ENCODE measurements at regions not wholly inside any gene's neighbourhood (a gene's known extent, or its start where the extent isn't known, plus 50 kb on each side); places are given as distances from the start of the nearest gene placed in this dataset.

DNA sequence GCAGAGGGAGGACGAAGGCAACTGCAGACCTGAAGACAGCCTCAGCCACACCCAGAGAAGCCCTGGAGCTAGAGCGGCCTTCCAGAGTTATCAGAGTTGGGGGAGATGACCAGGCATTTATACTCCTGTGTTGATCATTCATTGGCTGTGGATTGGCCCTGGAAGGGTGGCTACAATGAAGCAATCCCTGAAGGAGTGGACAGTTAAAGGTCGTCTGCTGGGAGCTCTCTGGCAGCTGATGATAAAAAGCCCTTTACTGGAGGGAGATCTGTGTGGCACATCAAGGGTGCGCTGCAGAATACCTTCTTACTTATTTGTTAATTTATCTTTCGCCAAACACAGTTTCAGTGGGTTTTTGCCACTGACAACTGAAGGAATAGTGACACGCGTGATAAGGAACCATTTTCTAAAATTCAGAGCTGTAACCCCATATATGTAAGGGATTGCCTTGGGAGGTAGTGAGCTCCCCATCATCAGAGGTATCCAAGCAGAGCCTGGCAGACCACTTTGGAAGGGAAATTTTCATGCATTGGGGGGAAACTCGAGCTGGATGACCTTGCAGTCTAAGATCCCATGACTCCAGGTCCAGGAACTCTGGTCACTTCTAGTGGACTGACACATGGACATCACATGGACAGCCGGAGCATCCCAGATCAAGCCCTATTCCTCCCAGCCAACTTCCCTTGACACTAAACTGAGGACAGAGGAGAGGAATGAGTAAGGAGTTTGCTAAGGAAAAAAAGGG lies 126.4 kb upstream of the GADD45A start:
- in situ Hi-C loops (cut with MboI; ENCODE audit: low sequenced_read_pairs): loop anchor here (10.0 kb wide), 1 partner anchor 196 kb away; no protein-coding TSS in a partner anchor

DNA sequence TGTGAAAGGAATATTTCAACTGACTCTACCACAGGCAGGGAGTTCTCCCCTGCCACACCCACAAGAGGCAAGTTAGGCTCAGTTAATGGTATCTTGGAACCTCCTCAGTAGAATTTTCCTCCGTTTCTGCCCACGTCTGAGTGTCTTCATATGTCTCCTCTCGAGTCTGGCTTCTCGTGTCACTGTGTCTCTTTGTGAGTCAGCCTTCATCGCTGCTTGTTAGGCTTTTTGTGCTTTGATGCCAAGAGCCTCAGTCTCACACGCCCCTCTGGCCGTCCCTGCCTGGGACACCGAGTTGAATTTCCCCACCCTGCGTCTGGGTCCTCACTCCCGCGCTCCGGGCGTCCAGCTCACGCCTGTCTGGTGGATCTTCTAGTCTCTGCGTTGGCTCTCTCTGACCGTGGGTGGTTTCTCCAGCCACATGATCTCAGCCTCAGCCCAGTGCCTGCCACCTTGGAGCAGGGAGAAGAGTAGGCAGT lies 125.7 kb upstream of the GADD45A start:
- in situ Hi-C loops (cut with MboI; ENCODE audit: low sequenced_read_pairs): loop anchor here (10.0 kb wide), 1 partner anchor 196 kb away; no protein-coding TSS in a partner anchor

DNA sequence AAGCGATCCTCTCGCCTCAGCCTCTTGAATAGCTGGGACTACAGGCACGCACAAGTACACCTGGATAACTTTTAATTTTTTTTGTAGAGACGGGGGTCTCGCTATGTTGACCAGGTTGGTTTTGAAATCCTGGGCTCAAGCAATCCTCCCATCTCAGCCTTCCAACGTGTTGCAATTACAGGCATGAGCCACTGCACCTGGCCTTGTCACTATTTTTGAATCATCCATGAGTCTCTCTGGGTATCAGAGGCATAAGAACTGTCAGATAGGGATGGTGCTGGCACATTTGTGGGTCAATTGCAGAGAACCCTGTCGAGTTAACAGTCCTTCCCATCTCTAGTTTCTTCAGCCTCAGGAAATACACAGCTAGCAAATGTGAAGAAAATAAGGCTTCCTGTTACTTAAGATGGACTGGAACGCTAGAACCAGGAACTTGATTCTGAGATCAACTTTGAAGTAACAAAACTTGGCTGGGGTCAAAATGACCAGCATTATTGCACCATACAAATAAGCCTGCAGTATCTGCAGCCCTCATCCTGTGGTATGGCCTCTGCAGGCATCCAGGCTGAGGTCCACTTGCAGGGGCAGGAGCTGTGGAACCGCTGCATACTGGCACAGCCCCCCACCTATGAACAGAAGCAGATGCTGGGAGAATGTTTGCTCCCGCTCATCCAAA lies 124.3 kb upstream of the GADD45A start:
- in situ Hi-C loops (cut with MboI; ENCODE audit: low sequenced_read_pairs): no loop called here

DNA sequence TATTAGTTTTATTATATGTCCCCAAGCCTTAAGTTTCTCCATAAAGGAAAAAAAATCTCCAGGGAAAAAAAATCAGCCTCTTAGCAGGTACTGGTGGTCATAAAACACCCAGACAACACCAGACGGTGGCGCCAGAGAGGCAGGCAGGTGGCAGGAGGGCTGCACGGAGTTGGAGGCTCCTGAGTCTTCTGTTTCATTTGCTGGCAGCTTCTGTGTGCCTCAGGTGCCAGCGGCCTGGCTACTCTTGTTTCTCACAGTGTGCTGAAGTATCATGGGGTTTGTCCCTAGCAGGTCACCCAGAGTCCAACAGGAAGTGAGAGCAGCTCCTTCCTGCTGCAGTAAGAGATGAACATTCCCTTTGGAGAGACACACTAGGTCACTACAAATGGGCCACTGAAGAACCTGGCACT lies 123.3 kb upstream of the GADD45A start:
- in situ Hi-C loops (cut with MboI; ENCODE audit: low sequenced_read_pairs): no loop called here

GRCh38 chr1:67563684-67564083 lies 121.3 kb upstream of the GADD45A start:
- in situ Hi-C loops (cut with MboI; ENCODE audit: low sequenced_read_pairs): no loop called here

DNA sequence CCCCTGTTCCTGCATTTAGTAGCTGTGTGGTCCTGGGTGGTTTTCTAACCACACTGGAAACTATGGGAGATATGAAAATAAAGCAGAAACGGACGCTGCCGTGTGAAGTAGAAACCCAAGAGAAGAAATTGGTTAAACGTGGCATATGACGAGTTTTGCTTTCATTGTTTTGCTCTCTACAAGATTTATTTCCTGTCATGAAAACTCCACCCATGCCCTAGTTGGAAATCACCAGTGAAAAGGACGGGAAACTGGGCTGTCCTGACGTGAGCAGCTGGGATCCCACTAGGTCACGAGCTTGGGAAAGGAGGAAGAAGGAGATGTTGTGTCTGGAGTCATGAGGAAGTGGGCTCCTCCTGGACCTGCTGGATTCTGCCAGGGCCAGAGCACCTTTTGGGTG lies 120.8 kb upstream of the GADD45A start:
- in situ Hi-C loops (cut with MboI; ENCODE audit: low sequenced_read_pairs): no loop called here

GRCh38 chr1:67566803-67567377 lies 118.1 kb upstream of the GADD45A start:
- in situ Hi-C loops (cut with MboI; ENCODE audit: low sequenced_read_pairs): no loop called here

DNA sequence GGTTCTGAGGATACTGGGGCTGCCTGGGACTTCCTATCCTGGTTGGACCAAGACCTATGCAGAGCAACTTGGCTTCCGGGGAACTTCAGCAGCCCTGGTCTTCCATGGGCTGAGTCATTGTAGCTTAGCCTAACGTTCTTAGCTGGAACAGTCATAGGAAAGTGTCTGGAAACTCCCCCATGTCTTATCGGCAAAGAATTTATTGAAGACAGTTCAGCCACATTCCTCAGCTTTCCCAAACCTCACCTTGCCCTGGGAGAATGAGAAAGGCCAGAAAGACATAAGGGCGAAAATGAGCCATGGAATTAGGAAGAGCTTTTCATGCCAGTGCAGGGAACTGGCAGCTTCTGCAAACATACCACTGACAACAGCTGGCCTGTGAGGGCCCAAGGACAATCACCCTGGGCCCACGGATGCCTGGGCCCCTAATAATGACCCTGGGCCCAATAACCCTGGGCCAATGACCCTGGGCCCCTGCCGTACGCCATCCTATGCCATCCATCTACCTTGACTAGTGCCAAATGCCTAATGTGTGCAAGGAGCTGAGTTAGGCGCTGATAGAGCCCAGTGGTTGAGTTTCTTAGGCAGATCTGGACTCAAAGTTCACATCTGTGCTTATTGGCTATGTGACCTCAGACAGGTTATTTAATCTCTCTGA lies 114.4 kb upstream of the GADD45A start:
- in situ Hi-C loops (cut with MboI; ENCODE audit: low sequenced_read_pairs): no loop called here

GRCh38 chr1:67571406-67571805 lies 113.6 kb upstream of the GADD45A start:
- in situ Hi-C loops (cut with MboI; ENCODE audit: low sequenced_read_pairs): no loop called here

GRCh38 chr1:67571901-67572593 lies 113.0 kb upstream of the GADD45A start:
- in situ Hi-C loops (cut with MboI; ENCODE audit: low sequenced_read_pairs): no loop called here

DNA sequence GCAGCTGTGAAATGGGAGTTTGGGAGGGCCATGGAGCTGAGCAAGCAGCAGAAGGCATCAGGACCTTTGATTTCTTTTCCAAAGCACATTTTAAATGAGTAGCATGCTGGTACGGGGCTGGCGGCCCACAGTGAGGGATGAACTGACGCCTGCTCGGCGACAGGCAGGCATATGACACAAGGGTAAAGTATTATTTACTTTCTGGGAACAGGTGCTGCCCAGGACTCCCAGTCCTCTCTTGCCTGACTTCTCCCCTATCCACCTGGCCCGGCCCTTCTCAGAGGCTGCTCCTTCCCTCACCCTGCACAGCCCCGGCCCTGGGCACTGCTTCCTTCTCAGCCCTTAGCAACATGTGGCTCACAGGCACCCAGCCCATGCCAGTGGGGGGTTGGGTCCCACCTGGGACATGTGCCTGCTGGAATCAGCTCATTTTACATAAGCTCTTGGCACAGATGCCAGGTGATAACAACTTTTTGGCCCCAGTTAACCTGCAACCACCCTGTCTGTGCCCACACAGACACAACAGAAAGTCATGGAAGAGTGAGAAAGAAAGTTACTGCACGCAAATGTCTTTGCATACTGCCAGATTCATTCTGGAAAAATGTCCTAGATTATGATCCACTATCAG lies 112.3 kb upstream of the GADD45A start:
- in situ Hi-C loops (cut with MboI; ENCODE audit: low sequenced_read_pairs): no loop called here

DNA sequence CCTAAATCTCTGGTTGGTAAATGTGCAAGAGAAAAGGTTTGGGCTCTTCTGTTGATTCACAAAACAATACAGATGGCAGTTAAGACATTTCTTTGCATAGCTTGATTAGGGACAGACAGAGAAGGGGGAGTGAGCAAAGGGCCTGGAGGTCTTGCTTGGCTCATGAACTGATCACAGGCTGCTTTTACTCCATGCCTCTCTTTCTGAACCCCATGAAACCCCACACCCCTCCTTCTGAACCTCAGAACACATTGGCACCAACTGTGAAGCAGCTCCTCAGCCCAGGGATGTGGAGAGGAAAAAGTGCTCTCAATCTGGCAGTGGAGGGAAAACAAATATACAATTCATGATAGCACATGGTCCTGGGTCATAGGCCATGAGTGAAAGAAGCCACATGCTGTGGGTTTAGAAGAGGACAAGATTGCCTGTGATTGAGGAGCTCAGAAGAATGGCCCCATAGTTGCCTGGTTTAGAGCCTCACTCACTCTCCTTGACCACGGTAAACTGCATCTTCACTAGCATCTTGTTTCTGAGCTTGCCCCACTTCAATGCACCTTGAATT lies 111.6 kb upstream of the GADD45A start:
- in situ Hi-C loops (cut with MboI; ENCODE audit: low sequenced_read_pairs): no loop called here

- in situ Hi-C loops (cut with MboI; ENCODE audit: low sequenced_read_pairs): no loop called here
These were observed 110.8 kb upstream of the GADD45A start for GRCh38 chr1:67574221-67574620.

DNA sequence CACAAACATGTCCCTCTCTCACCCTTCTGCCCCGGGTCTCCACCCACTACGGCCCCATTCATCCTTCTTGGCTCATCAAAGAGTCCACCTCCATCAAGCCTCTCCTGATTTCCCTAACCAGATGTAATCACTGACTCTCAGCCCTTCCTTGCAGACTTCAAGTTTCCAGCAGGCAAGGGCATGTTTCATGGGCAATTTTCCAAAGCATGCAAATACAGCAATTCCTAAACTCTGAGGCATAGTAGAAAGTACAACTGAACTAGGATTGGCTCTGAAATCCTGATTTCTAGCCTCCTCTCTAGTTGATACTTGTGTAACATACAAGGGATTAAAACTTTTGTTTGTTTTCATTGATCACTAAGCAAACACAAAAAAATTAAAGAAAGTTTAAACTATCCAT lies 109.1 kb upstream of the GADD45A start:
- in situ Hi-C loops (cut with MboI; ENCODE audit: low sequenced_read_pairs): no loop called here

DNA sequence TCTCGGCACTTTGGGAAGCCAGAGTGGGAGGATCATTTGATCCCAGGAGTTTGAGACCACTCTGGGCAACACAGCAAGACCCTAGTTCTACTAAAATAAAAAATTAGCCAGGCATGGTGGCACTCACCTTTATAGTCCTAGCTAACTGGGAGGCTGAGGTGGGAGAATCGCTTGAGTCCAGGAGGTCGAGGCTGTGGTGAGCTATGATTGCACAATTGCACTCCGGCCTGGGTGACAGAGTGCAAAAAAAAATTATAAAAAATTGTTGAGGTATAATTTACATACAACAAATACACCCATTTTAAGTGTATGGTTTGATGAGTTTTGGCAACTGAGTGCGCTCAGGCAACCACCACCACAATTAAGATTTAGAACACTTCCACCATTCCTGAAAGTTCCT lies 108.5 kb upstream of the GADD45A start:
- in situ Hi-C loops (cut with MboI; ENCODE audit: low sequenced_read_pairs): no loop called here

DNA sequence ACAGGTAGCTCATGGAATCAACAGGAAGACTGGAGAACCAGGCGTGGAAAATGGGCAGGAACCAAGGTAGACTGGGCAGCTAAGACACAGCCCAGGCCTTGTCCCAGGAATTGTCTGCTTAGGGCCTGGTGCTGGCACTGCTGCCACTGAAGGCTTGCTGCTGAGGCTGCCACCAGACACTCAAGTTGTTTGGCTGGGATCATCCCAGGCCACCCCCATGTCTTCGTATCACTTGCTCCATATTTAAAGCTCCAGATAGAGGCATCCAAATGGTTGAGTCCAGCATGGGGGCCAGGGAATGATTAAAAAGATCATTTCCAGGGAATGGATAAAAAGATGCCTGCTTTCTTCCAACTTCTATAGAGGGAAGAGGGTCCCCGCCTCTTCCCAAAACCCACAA lies 107.4 kb upstream of the GADD45A start:
- in situ Hi-C loops (cut with MboI; ENCODE audit: low sequenced_read_pairs): no loop called here

DNA sequence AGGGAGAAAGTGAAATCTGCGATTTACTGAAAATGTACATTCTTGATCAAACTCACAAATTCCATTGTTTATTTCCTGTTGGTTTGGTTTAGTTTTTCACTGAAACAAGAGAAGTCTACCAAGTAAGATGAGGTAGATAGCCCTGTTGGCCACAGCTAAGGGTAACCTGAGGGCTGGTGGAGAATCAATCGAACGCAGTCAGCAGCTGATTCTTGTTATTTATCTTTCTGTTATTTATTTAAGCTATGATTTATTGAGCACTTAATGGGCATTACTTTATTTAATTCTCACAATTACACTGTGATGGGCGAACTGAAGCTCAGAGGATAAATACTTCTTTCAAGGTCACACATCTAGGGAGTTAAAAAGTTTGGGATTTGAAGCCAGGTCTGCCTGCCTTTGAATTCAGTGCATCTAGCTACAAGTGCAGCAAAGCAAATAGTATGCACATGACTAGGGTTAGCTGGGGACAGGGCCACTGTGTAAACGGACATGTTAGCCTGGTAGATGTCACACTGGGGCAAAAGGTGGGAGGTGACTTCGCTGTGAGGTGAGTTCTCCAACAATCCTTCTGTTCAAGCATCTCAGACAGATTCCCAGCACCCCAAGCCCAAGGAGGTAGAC lies 106.5 kb upstream of the GADD45A start:
- in situ Hi-C loops (cut with MboI; ENCODE audit: low sequenced_read_pairs): no loop called here

DNA sequence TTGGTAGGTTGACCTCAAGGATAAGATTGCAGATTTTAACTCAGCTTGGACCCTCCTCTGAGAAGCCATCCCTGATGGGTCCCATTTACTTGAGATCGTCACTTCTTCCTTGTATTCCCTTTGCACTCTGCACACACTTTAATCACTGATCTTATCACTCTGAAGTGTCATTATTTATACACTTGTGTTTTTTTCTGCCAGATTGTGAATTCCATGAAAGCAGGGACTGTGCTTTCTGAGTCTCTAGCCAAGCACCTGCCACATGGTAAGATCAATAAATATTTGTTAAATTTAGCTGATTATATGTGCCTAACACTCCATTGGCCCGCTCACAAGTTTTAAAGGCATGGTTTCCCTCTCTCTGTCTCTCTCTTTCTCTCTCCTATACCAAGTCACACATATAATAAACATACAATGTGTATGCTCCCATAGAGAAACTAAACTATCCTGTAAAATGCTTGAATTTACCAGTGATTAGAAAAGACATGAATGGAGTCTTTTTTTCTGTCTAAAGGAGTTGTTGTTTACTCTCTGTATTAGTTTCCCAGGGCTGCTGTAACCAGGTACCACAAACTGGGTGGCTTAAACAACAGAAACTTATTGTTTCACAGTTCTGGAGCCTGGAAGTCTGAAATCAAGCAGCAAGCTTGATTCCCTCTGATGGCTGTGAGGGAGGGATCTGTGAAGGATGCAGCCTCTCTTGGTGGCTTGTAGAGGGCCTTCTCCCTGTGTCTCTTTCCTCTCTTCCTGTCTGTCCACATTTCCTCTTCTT lies 105.2 kb upstream of the GADD45A start:
- in situ Hi-C loops (cut with MboI; ENCODE audit: low sequenced_read_pairs): no loop called here
